ENCODE measurements at regions not wholly inside any gene's neighbourhood (a gene's known extent, or its start where the extent isn't known, plus 50 kb on each side); places are given as distances from the start of the nearest gene placed in this dataset.

GRCh38 chr6:133787859-133788505 is 100.9 kb upstream of the TCF21 start:
- ATAC-seq, result no peak
- H3K36me3 ChIP-seq (ENCODE audit: control insufficient read depth, insufficient read depth, low read length), result no peaks in the 10 kb centered on the region
- CTCF ChIA-PET (ENCODE audit: low intra/inter-chr PET ratio), result interaction anchor here (0.6 kb wide), 1 partner anchor 1101 kb away, joined by 3 read pairs; no protein-coding TSS in a partner anchor
- no peak overlapping the region for H3K4me3 ChIP-seq
- H3K4me1 ChIP-seq (replicated peaks in 1 of 2; ENCODE audit: control insufficient read depth in 2 of 2, insufficient read depth in 2 of 2, low read length in 2 of 2), result no peaks in the 10 kb centered on the region
- no peak overlapping the region for H3K4me2 ChIP-seq (ENCODE audit: insufficient read depth, low read length)
- in situ Hi-C loops (cut with MboI), result no loop called here
- H3K9me1 ChIP-seq (ENCODE audit: control insufficient read depth, insufficient read depth, low read length), result no peaks in the 10 kb centered on the region
- H3K9me3 ChIP-seq (replicated peaks; ENCODE audit: control insufficient read depth, insufficient read depth, low read depth, low read length), result no peaks in the 10 kb centered on the region
- no peak for DNase-seq (ENCODE audit: extremely low read depth in 1 of 4, low spot score in 3 of 4)
- 0% methylated on average over 4 of the region's 4 CpGs for WGBS (ENCODE audit: insufficient coverage, low coverage, missing lambda C conversion rate)
- H2AFZ ChIP-seq (ENCODE audit: low read depth, low read length), result no peak overlapping the region
- H3K27me3 ChIP-seq (ENCODE audit: control insufficient read depth in 2 of 2, insufficient read depth in 2 of 2, low read length in 2 of 2), result no peaks in the 10 kb centered on the region; a peak in 1 of 5 replicates
- POLR2A ChIA-PET, result interaction anchor here (0.7 kb wide), 1 partner anchor 708 kb away, joined by 3 read pairs; no protein-coding TSS in a partner anchor
- BruUV-seq (replicated peaks), result no TSS peak
- no peak overlapping the region for H3K9ac ChIP-seq (ENCODE audit: insufficient read depth in 1 of 2, low read depth in 2 of 2, low read length in 2 of 2)
- no peaks in the 10 kb centered on the region for H4K20me1 ChIP-seq (replicated peaks; ENCODE audit: control insufficient read depth, insufficient read depth, low read length)
- FAIRE-seq, result no peak
- no peaks in the 10 kb centered on the region for H3K79me2 ChIP-seq (ENCODE audit: control insufficient read depth, insufficient read depth, low read length)
- intact Hi-C loops (cut with micrococcal nuclease), result no loop called here
- no peak overlapping the region for H3K27ac ChIP-seq (ENCODE audit: extremely low read depth, low read depth, low read length)
- TF ChIP-seq, protein P1, sequence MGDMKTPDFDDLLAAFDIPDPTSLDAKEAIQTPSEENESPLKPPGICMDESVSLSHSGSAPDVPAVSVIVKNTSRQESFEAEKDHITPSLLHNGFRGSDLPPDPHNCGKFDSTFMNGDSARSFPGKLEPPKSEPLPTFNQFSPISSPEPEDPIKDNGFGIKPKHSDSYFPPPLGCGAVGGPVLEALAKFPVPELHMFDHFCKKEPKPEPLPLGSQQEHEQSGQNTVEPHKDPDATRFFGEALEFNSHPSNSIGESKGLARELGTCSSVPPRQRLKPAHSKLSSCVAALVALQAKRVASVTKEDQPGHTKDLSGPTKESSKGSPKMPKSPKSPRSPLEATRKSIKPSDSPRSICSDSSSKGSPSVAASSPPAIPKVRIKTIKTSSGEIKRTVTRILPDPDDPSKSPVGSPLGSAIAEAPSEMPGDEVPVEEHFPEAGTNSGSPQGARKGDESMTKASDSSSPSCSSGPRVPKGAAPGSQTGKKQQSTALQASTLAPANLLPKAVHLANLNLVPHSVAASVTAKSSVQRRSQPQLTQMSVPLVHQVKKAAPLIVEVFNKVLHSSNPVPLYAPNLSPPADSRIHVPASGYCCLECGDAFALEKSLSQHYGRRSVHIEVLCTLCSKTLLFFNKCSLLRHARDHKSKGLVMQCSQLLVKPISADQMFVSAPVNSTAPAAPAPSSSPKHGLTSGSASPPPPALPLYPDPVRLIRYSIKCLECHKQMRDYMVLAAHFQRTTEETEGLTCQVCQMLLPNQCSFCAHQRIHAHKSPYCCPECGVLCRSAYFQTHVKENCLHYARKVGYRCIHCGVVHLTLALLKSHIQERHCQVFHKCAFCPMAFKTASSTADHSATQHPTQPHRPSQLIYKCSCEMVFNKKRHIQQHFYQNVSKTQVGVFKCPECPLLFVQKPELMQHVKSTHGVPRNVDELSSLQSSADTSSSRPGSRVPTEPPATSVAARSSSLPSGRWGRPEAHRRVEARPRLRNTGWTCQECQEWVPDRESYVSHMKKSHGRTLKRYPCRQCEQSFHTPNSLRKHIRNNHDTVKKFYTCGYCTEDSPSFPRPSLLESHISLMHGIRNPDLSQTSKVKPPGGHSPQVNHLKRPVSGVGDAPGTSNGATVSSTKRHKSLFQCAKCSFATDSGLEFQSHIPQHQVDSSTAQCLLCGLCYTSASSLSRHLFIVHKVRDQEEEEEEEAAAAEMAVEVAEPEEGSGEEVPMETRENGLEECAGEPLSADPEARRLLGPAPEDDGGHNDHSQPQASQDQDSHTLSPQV (IDR thresholded peaks at IDR 0.05), result no peak
- no peak for TF ChIP-seq ZNF407 (IDR thresholded peaks at IDR 0.05; ENCODE audit: low read depth)
- TF ChIP-seq ZNF57 (CRISPR knock-in tag; IDR thresholded peaks at IDR 0.05), result no peak
- no peak for TF ChIP-seq GABPA (tag; conservative IDR thresholded peaks at IDR 0.05; ENCODE audit: low read depth)
- TF ChIP-seq, protein P2, sequence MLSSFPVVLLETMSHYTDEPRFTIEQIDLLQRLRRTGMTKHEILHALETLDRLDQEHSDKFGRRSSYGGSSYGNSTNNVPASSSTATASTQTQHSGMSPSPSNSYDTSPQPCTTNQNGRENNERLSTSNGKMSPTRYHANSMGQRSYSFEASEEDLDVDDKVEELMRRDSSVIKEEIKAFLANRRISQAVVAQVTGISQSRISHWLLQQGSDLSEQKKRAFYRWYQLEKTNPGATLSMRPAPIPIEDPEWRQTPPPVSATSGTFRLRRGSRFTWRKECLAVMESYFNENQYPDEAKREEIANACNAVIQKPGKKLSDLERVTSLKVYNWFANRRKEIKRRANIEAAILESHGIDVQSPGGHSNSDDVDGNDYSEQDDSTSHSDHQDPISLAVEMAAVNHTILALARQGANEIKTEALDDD (IDR thresholded peaks at IDR 0.05), result no peak
- TF ChIP-seq SRSF7 (optimal IDR thresholded peaks at IDR 0.05; ENCODE audit: low read depth, low read length), result no peak
- TF ChIP-seq RB1 (IDR thresholded peaks at IDR 0.05; ENCODE audit: low read depth), result no peak
- no peak for TF ChIP-seq PTTG1 (tag; IDR thresholded peaks at IDR 0.05; ENCODE audit: low read depth)
- TF ChIP-seq ZNF764 (CRISPR knock-in tag; IDR thresholded peaks at IDR 0.05; ENCODE audit: low read depth), result no peak

Measured in K562 (cell line).